SK-N-SH (cell line): ENCODE measurements at regions not wholly inside any gene's neighbourhood (a gene's known extent, or its start where the extent isn't known, plus 50 kb on each side); places are given as distances from the start of the nearest gene placed in this dataset.

Experiments
- CTCF ChIA-PET: fragments of 300-600, 350-600 bp; formaldehyde crosslinking; extraction: SDS; loops from one replicate; lab custom pipeline; 2021; lab: Yijun Ruan, JAX
- POLR2A ChIA-PET: fragments of 350-600 bp; sonication (Branson Sonifier 250); formaldehyde crosslinking; extraction: SDS; loops from one replicate; lab custom pipeline; 2020; ENCODE audit warnings: antibody characterized with exemption, inconsistent platforms; lab: Yijun Ruan, JAX
- DNase-seq: peaks from one replicate; pipeline ENCODE4 v3.0.0; 2012
- H2AFZ ChIP-seq: fragments of 200-600 bp; sonication (generic); 2 replicates; pipeline ENCODE4 v1.8.1; 2016; ENCODE audit warnings: antibody characterized with exemption, mild to moderate bottlenecking, low read depth
- H3F3A ChIP-seq: fragments of 200-600 bp; sonication (generic); replicated peaks from 2 replicates; pipeline ENCODE3; 2016; ENCODE audit warnings: antibody characterized with exemption, mild to moderate bottlenecking; ENCODE audit not compliant: insufficient read depth
- H3K27ac ChIP-seq, 2 experiments: fragments of 200-500 bp in 1 of 2; fragments of 200-600 bp in 1 of 2; sonication (Bioruptor generic) in 1 of 2; sonication (generic), shearing (Covaris generic) in 1 of 2; 2 replicates each; pipeline versions ENCODE4 v1.5.1 to v1.6.1; 2014 to 2016; ENCODE audit warnings: low read depth in 2 of 2, inconsistent platforms in 1 of 2, low read length in 1 of 2, mild to moderate bottlenecking in 1 of 2, mixed read lengths in 1 of 2
- H3K27me3 ChIP-seq: fragments of 200-600 bp; sonication (generic), shearing (Covaris generic); 2 replicates; pipeline ENCODE4 v1.6.1; 2016; ENCODE audit warnings: mixed run types; ENCODE audit not compliant: insufficient read depth
- H3K36me3 ChIP-seq, 2 experiments: fragments of 200-500 bp in 1 of 2; fragments of 200-600 bp in 1 of 2; sonication (Bioruptor generic) in 1 of 2; sonication (generic) in 1 of 2; replicated peaks in 1 of 2; 2 replicates each; pipeline versions ENCODE3 to v1.5.1; 2014 to 2016; ENCODE audit warnings: low read length in 1 of 2, mild to moderate bottlenecking in 1 of 2; ENCODE audit not compliant: insufficient read depth in 2 of 2, control insufficient read depth in 1 of 2
- H3K4me1 ChIP-seq, 2 experiments: fragments of 200-500 bp in 1 of 2; fragments of 200-600 bp in 1 of 2; sonication (Bioruptor generic) in 1 of 2; sonication (generic), shearing (Covaris generic) in 1 of 2; 2 replicates each; pipeline versions ENCODE4 v1.5.1 to v1.6.1; 2014 to 2016; ENCODE audit warnings: low read depth in 1 of 2, low read length in 1 of 2, mixed run types in 1 of 2; ENCODE audit not compliant: insufficient read depth in 2 of 2, control insufficient read depth in 1 of 2
- H3K4me2 ChIP-seq: fragments of 200-600 bp; sonication (generic), shearing (Covaris generic); 2 replicates; pipeline ENCODE4 v1.6.1; 2017; ENCODE audit warnings: mixed run types
- H3K4me3 ChIP-seq, 2 experiments: fragments of 200-500 bp in 1 of 2; fragments of 200-600 bp in 1 of 2; sonication (Bioruptor generic) in 1 of 2; sonication (generic), shearing (Covaris generic) in 1 of 2; 2 replicates each; pipeline versions ENCODE4 v1.5.1 to v1.8.1; 2014 to 2016; ENCODE audit warnings: low read depth in 2 of 2, inconsistent platforms in 1 of 2, low read length in 1 of 2, mild to moderate bottlenecking in 1 of 2, mixed read lengths in 1 of 2, moderate library complexity in 1 of 2
- H3K79me2 ChIP-seq: fragments of 200-600 bp; sonication (generic); 2 replicates; pipeline ENCODE4 v1.8.1; 2017; ENCODE audit warnings: mild to moderate bottlenecking; ENCODE audit not compliant: insufficient read depth
- H3K9ac ChIP-seq: fragments of 200-600 bp; sonication (generic); 2 replicates; pipeline ENCODE4 v1.6.1; 2017; ENCODE audit warnings: mixed run types
- H3K9me2 ChIP-seq: fragments of 200-600 bp; sonication (generic); 2 replicates; pipeline ENCODE4 v1.6.1; 2017; ENCODE audit warnings: mixed run types
- H3K9me3 ChIP-seq: fragments of 200-600 bp; sonication (generic); 2 replicates; pipeline ENCODE4 v1.6.1; 2017; ENCODE audit warnings: mixed run types, mild to moderate bottlenecking, moderate library complexity
- H4K20me1 ChIP-seq: fragments of 200-600 bp; sonication (generic); 2 replicates; pipeline ENCODE4 v1.6.1; 2017; ENCODE audit warnings: mild to moderate bottlenecking, mixed run types; ENCODE audit not compliant: insufficient read depth
- CHD2 ChIP-seq: fragments of 150-350 bp; IDR thresholded peaks from 2 replicates; pipeline ENCODE4 v1.6.1; 2018; ENCODE audit warnings: low read length; ENCODE audit not compliant: partially characterized antibody
- ELF1 ChIP-seq: IDR thresholded peaks from 2 replicates; pipeline ENCODE4 v1.4.0; 2012
- EZH2phosphoT487 ChIP-seq: fragments of 200-600 bp; sonication (generic); IDR thresholded peaks from 2 replicates; pipeline ENCODE4 v1.6.1; 2017; ENCODE audit warnings: low read depth, mixed run types, mild to moderate bottlenecking, antibody characterized with exemption, moderate library complexity, borderline replicate concordance
- FOXJ3 ChIP-seq: sonication (generic); formaldehyde crosslinking; IDR thresholded peaks from 2 replicates; pipeline ENCODE4 v1.5.1; 2020; ENCODE audit warnings: mild to moderate bottlenecking, missing genetic modification reagents
- FOXM1 ChIP-seq: IDR thresholded peaks from 2 replicates; pipeline ENCODE4 v1.4.0; 2012; ENCODE audit warnings: low read depth, mild to moderate bottlenecking
- GATA2 ChIP-seq: sonication (generic); formaldehyde crosslinking; IDR thresholded peaks from 2 replicates; pipeline ENCODE4 v1.5.0; 2020; ENCODE audit warnings: mild to moderate bottlenecking, missing genetic modification reagents
- MAX ChIP-seq: IDR thresholded peaks from 2 replicates; pipeline ENCODE4 v1.4.0; 2012; ENCODE audit warnings: low read depth
- MXI1 ChIP-seq: IDR thresholded peaks from 2 replicates; pipeline ENCODE4 v1.6.1; 2012; ENCODE audit warnings: mild to moderate bottlenecking, low read depth, low read length, improper control_type of control experiment
- NRF1 ChIP-seq: IDR thresholded peaks from 2 replicates; pipeline ENCODE4 v1.6.1; 2012; ENCODE audit warnings: low read depth, mild to moderate bottlenecking, low read length
- POLR2AphosphoS5 ChIP-seq: IDR thresholded peaks from 2 replicates; pipeline ENCODE4 v1.6.1; 2012; ENCODE audit warnings: low read depth, low read length
- RCOR1 ChIP-seq: fragments of 150-350 bp; IDR thresholded peaks from 2 replicates; pipeline ENCODE4 v1.6.1; 2017; ENCODE audit warnings: antibody characterized with exemption, low read length
- REST ChIP-seq: IDR thresholded peaks from 2 replicates; pipeline ENCODE4 v1.6.1; 2012; ENCODE audit warnings: mild to moderate bottlenecking, low read depth, low read length, moderate library complexity
- RFX5 ChIP-seq: IDR thresholded peaks from 2 replicates; pipeline ENCODE4 v1.6.1; 2012; ENCODE audit warnings: mild to moderate bottlenecking, improper control_type of control experiment, low read length
- RXRA ChIP-seq: IDR thresholded peaks from 2 replicates; pipeline ENCODE4 v1.4.0; 2012; ENCODE audit warnings: low read depth, mild to moderate bottlenecking, borderline replicate concordance
- SIN3A ChIP-seq: IDR thresholded peaks from 2 replicates; pipeline ENCODE4 v1.6.1; 2012; ENCODE audit warnings: low read depth, mild to moderate bottlenecking, low read length, moderate library complexity, borderline replicate concordance
- SMC3 ChIP-seq: IDR thresholded peaks from 2 replicates; pipeline ENCODE4 v1.6.1; 2012; ENCODE audit warnings: low read depth, low read length, improper control_type of control experiment
- TAF1 ChIP-seq: IDR thresholded peaks from 2 replicates; pipeline ENCODE4 v1.6.1; 2012; ENCODE audit warnings: low read depth, mild to moderate bottlenecking, low read length, moderate library complexity, borderline replicate concordance
- TEAD4 ChIP-seq: IDR thresholded peaks from 2 replicates; pipeline ENCODE4 v1.4.0; 2012; ENCODE audit warnings: mild to moderate bottlenecking, borderline replicate concordance; ENCODE audit not compliant: insufficient read depth
- USF1 ChIP-seq: IDR thresholded peaks from 2 replicates; pipeline ENCODE4 v1.4.0; 2012; ENCODE audit warnings: low read depth, borderline replicate concordance
- USF2 ChIP-seq: fragments of 150-350 bp; IDR thresholded peaks from 2 replicates; pipeline ENCODE4 v1.6.1; 2017; ENCODE audit warnings: antibody characterized with exemption, low read length, low read depth, borderline replicate concordance
- WGBS: methylation state at CpG from one replicate; pipeline ENCODE4 v1.1.6; 2017; ENCODE audit warnings: low lambda C conversion rate; 5-methylcytosine and 5-hydroxymethylcytosine counted together

- no peak overlapping the region for H2AFZ ChIP-seq
- H3K9ac ChIP-seq: no peak overlapping the region
- no peaks in the 10 kb centered on the region for H3K79me2 ChIP-seq
- no peak overlapping the region for H3K4me3 ChIP-seq
- no peak overlapping the region for H3K27ac ChIP-seq
- 34% methylated on average over 7 of the region's 7 CpGs for WGBS
- no peaks in the 10 kb centered on the region for H3K9me3 ChIP-seq
- no peaks in the 10 kb centered on the region for H4K20me1 ChIP-seq
- no peaks in the 10 kb centered on the region for H3F3A ChIP-seq
- DNase-seq: no peak
- ChIA-PET CTCF (no interaction called here), POLR2A (no interaction called here)
- no peaks in the 10 kb centered on the region for H3K4me1 ChIP-seq
- no peak for TF ChIP-seq SMC3
- no peak for TF ChIP-seq CHD2
- no peaks in the 10 kb centered on the region for H3K36me3 ChIP-seq
- H3K9me2 ChIP-seq: no peaks in the 10 kb centered on the region
- H3K4me2 ChIP-seq: no peak overlapping the region
- H3K27me3 ChIP-seq: no peaks in the 10 kb centered on the region; the same call in 1 of the 2 replicates
These were observed 143.9 kb upstream of the TBL1X start for GRCh38 chrX:9320940-9321339.

- Histone ChIP-seq H3K4me3 (no peak overlapping the region), H4K20me1 (no peaks in the 10 kb centered on the region), H3F3A (no peaks in the 10 kb centered on the region), H3K27ac (no peak overlapping the region), H2AFZ (no peak overlapping the region), H3K36me3 (no peaks in the 10 kb centered on the region), H3K27me3 (no peaks in the 10 kb centered on the region), H3K9ac (no peak overlapping the region), H3K9me2 (no peaks in the 10 kb centered on the region), H3K4me1 (no peaks in the 10 kb centered on the region; a peak in 1 of 4 replicates), H3K4me2 (no peak overlapping the region), H3K9me3 (no peaks in the 10 kb centered on the region), H3K79me2 (no peaks in the 10 kb centered on the region)
- DNase-seq: no peak
- 37% methylated on average over 3 of the region's 3 CpGs for WGBS
- ChIA-PET POLR2A (no interaction called here), CTCF (no interaction called here)
- TF ChIP-seq TAF1 (no peak), FOXM1 (no peak), NRF1 (no peak), FOXJ3 (CRISPR knock-in tag) (no peak), USF1 (no peak), REST (no peak), RCOR1 (no peak), CHD2 (no peak), MXI1 (no peak), MAX (no peak), GATA2 (CRISPR knock-in tag) (no peak), TEAD4 (no peak), SMC3 (no peak), SIN3A (no peak), RXRA (no peak), EZH2phosphoT487 (no peak), RFX5 (no peak), POLR2AphosphoS5 (no peak), ELF1 (no peak), USF2 (no peak)
These were observed 140.2 kb upstream of the TBL1X start for GRCh38 chrX:9324676-9325075.
